CD14-positive monocyte (primary cell): ENCODE measurements at regions not wholly inside any gene's neighbourhood (a gene's known extent, or its start where the extent isn't known, plus 50 kb on each side); places are given as distances from the start of the nearest gene placed in this dataset.

Experiments used
- DNase-seq, 3 donors: peaks; one replicate each; pipeline ENCODE4 v3.0.0-alpha.2; 2011 to 2022
- H2AFZ ChIP-seq: 2 replicates; pipeline ENCODE4 v1.6.0; 2012; ENCODE audit warnings: mild to moderate bottlenecking, low read depth, low read length, inconsistent platforms; ENCODE audit not compliant: insufficient read depth, poor library complexity, severe bottlenecking
- H3K27ac ChIP-seq, 2 donors: 1 replicate in 1 of 2; 2 replicates in 1 of 2; pipeline ENCODE4 v1.5.1; 2012 to 2013; ENCODE audit warnings: low read length in 2 of 2, control low read depth in 1 of 2, inconsistent platforms in 1 of 2, low read depth in 1 of 2, mild to moderate bottlenecking in 1 of 2
- H3K27me3 ChIP-seq, 2 donors: one replicate each; pipeline versions ENCODE4 v1.6.0 to v1.6.1; 2011 to 2013; ENCODE audit warnings: low read length in 2 of 2; ENCODE audit not compliant: control insufficient read depth in 2 of 2, insufficient read depth in 2 of 2
- H3K36me3 ChIP-seq, 2 donors: replicated peaks in 1 of 2; 1 replicate in 1 of 2; 2 replicates in 1 of 2; pipeline versions ENCODE4 v1.5.1 to v1.6.1; 2012 to 2013; ENCODE audit warnings: low read length in 2 of 2, control low read depth in 1 of 2, inconsistent platforms in 1 of 2, mild to moderate bottlenecking in 1 of 2; ENCODE audit not compliant: insufficient read depth in 2 of 2, control insufficient read depth in 1 of 2
- H3K4me1 ChIP-seq, 2 donors: 1 replicate in 1 of 2; 2 replicates in 1 of 2; pipeline versions ENCODE4 v1.5.1 to v1.6.1; 2012 to 2013; ENCODE audit warnings: low read length in 2 of 2, control low read depth in 1 of 2, inconsistent platforms in 1 of 2, mild to moderate bottlenecking in 1 of 2, moderate library complexity in 1 of 2; ENCODE audit not compliant: insufficient read depth in 2 of 2, control insufficient read depth in 1 of 2
- H3K4me2 ChIP-seq: replicated peaks from 2 replicates; pipeline ENCODE3; 2012; ENCODE audit warnings: low read length, moderate library complexity, mild to moderate bottlenecking; ENCODE audit not compliant: poor library complexity, severe bottlenecking; ENCODE audit errors: extremely low read depth
- H3K4me3 ChIP-seq, 3 experiments: fragments of 200-600 bp in 1 of 3; sonication (generic) in 1 of 3; replicated peaks in 1 of 3; 1 replicate in 2 of 3; 2 replicates in 1 of 3; pipeline ENCODE4 v1.5.1; 2011 to 2013; ENCODE audit warnings: low read length in 3 of 3, mild to moderate bottlenecking in 3 of 3, control low read depth in 2 of 3, low read depth in 2 of 3, inconsistent platforms in 1 of 3, moderate library complexity in 1 of 3
- H3K79me2 ChIP-seq: 2 replicates; pipeline ENCODE4 v1.6.0; 2012; ENCODE audit warnings: mild to moderate bottlenecking, control low read depth, inconsistent platforms, low read length, moderate library complexity; ENCODE audit not compliant: insufficient read depth
- H3K9ac ChIP-seq: 2 replicates; pipeline ENCODE4 v1.6.0; 2017; ENCODE audit warnings: low read length, mild to moderate bottlenecking; ENCODE audit not compliant: insufficient read depth, poor library complexity, severe bottlenecking
- H3K9me3 ChIP-seq, 2 donors: replicated peaks in 1 of 2; 1 replicate in 1 of 2; 2 replicates in 1 of 2; pipeline versions ENCODE4 v1.5.1 to v1.6.1; 2012 to 2013; ENCODE audit warnings: low read length in 2 of 2, control low read depth in 1 of 2; ENCODE audit not compliant: control insufficient read depth in 1 of 2, insufficient read depth in 1 of 2
- H4K20me1 ChIP-seq: 2 replicates; pipeline ENCODE4 v1.6.0; 2012; ENCODE audit warnings: mild to moderate bottlenecking, low read length, control low read depth, moderate library complexity; ENCODE audit not compliant: insufficient read depth
- H3K27ac Mint-ChIP-seq, 7 donors: one replicate each; pipeline ENCODE4 v1.8.0; 2020; ENCODE audit warnings: mild to moderate bottlenecking in 7 of 7, mixed read lengths in 7 of 7, moderate library complexity in 6 of 7, inconsistent platforms in 2 of 7
- H3K27me3 Mint-ChIP-seq, 3 donors: one replicate each; pipeline ENCODE4 v1.8.0; 2021 to 2022; ENCODE audit warnings: low read depth in 3 of 3, mild to moderate bottlenecking in 3 of 3, mixed read lengths in 3 of 3, moderate library complexity in 3 of 3, inconsistent platforms in 1 of 3
- H3K36me3 Mint-ChIP-seq, 2 donors: one replicate each; pipeline ENCODE4 v1.8.0; 2020; ENCODE audit warnings: mixed read lengths in 2 of 2, inconsistent platforms in 1 of 2, mild to moderate bottlenecking in 1 of 2
- H3K4me1 Mint-ChIP-seq: one replicate; pipeline ENCODE4 v1.8.0; 2020; ENCODE audit warnings: mild to moderate bottlenecking, mixed read lengths
- H3K4me3 Mint-ChIP-seq, 2 donors: one replicate each; pipeline ENCODE4 v1.8.0; 2020; ENCODE audit warnings: mild to moderate bottlenecking in 2 of 2, mixed read lengths in 2 of 2, moderate library complexity in 1 of 2
- H3K9me3 Mint-ChIP-seq, 7 donors: one replicate each; pipeline ENCODE4 v1.8.0; 2020 to 2022; ENCODE audit warnings: mixed read lengths in 7 of 7, mild to moderate bottlenecking in 6 of 7, moderate library complexity in 6 of 7, inconsistent platforms in 2 of 7
- CTCF ChIP-seq: fragments of 200-600 bp; IDR thresholded peaks from one replicate; pipeline ENCODE4 v1.8.0; 2022; ENCODE audit warnings: antibody characterized with exemption, mild to moderate bottlenecking
- WGBS: methylation state at CpG from one replicate; pipeline ENCODE4 v1.1.5; 2013; ENCODE audit warnings: missing lambda C conversion rate; ENCODE audit not compliant: insufficient coverage; 5-methylcytosine and 5-hydroxymethylcytosine counted together
- intact Hi-C, 2 donors: fragments of 100-400 bp; cut with micrococcal nuclease; formaldehyde crosslinking; loops; one replicate each; pipeline versions ENCODE4 v1.15.0 to v1.15.1; 2023

DNA sequence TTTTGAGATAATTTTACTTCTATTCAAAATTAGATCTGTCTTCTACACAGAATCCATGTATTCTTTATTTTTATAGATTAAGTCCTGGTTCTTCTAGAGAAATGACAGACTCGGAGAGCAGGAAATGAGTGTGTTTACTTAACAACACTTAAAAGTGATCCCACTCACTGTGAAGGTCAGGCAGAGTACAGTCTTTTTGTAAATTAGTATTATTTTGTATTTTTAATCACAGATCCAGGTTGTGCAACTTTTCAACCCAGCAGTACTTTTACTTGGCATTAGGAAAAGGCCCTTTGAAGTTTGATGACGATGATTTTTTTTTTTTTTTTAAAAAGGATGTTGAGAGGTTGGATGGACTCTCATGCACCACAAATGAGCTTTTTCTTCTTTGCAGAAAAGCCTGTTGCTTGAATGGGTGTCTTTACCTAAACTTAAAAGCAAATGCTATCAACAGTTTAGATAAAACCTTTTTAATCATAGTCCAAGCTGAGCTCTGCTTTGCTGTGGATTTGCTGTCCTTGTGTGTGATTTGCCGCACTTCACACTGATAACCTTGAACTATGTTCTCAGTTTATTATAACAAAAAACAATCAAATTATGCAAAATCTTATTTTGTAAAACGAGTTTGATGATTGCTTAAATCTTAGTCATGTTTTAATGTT, 114.1 kb downstream of the MXRA5 start:
- Histone ChIP-seq H3K27me3 (no peaks in the 10 kb centered on the region), H3K9ac (no peak overlapping the region), H4K20me1 (no peaks in the 10 kb centered on the region), H3K4me3 (no peak overlapping the region), H3K4me1 (no peaks in the 10 kb centered on the region), H3K4me2 (no peak overlapping the region), H3K27ac (no peak overlapping the region), H2AFZ (no peak overlapping the region), H3K79me2 (no peaks in the 10 kb centered on the region), H3K36me3 (no peaks in the 10 kb centered on the region), H3K9me3 (no peaks in the 10 kb centered on the region)
- Mint-ChIP-seq H3K36me3 (no peaks in the 10 kb centered on the region), H3K27ac (no peak overlapping the region), H3K4me3 (no peak overlapping the region), H3K9me3 (peaks cover 0 to 4% (median 0%) of the 10 kb centered on the region in 7 donors), H3K27me3 (peaks cover 0 to 6% (median 2%) of the 10 kb centered on the region in 3 donors), H3K4me1 (no peaks in the 10 kb centered on the region)
- intact Hi-C loops: no loop called here
- DNase-seq: no peak
- WGBS: no CpG with 5 or more reads among the region's 4 CpGs
- no peak for TF ChIP-seq CTCF

DNA sequence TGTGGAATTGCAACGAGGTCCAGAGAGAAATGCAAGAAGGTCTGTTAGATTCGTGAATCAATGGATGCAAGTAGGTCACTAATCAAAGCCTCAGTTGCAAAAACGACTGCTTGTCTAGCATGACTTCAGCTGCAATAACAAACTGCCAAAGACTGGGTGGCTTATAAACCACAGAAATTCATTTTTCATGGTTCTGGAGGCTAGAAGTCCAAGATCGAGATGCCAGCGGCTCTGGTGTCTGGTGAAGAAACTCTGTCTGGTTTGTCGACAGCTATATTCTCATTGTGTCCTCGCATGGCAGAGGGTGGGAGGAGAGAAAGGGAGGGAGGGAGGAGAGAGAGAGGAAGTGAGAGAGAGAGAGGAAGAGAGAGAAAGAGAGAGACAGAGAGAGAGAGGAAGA, 114.7 kb downstream of the MXRA5 start:
- Mint-ChIP-seq H3K27ac (no peak overlapping the region), H3K27me3 (peaks cover 0 to 6% (median 2%) of the 10 kb centered on the region in 3 donors), H3K9me3 (peaks cover 0 to 4% (median 0%) of the 10 kb centered on the region in 7 donors), H3K36me3 (no peaks in the 10 kb centered on the region), H3K4me1 (no peaks in the 10 kb centered on the region), H3K4me3 (no peak overlapping the region)
- Histone ChIP-seq H3K9ac (no peak overlapping the region), H2AFZ (no peak overlapping the region), H3K36me3 (no peaks in the 10 kb centered on the region), H4K20me1 (no peaks in the 10 kb centered on the region), H3K27me3 (no peaks in the 10 kb centered on the region), H3K27ac (no peak overlapping the region), H3K79me2 (no peaks in the 10 kb centered on the region), H3K9me3 (no peaks in the 10 kb centered on the region), H3K4me1 (no peaks in the 10 kb centered on the region), H3K4me3 (no peak overlapping the region), H3K4me2 (no peak overlapping the region)
- TF ChIP-seq CTCF: no peak
- 87% methylated on average over 3 of the region's 7 CpGs for WGBS
- intact Hi-C loops: no loop called here
- DNase-seq: no peak
